Forelimb muscle (tissue), 1 donor: ENCODE measurements at regions not wholly inside any gene's neighbourhood (a gene's known extent, or its start where the extent isn't known, plus 50 kb on each side); places are given as distances from the start of the nearest gene placed in this dataset.

Experiments used
- DNase-seq: peaks from one replicate; pipeline ENCODE4 v3.0.0-alpha.2; 2013; ENCODE audit warnings: low read depth

- DNase-seq = no peak
These were observed 113.5 kb upstream of the WWC1 start for GRCh38 chr5:168177831-168178450.

GRCh38 chr5:168179192-168179593, 112.3 kb upstream of the WWC1 start:
- DNase-seq = no peak

GRCh38 chr5:168182269-168182668, 109.2 kb upstream of the WWC1 start:
- no peak for DNase-seq

GRCh38 chr5:168184103-168184502, 107.3 kb upstream of the WWC1 start:
- DNase-seq = no peak

- DNase-seq = no peak
These were observed 105.0 kb upstream of the WWC1 start for GRCh38 chr5:168186289-168187074.

GRCh38 chr5:168187614-168188013, 103.8 kb upstream of the WWC1 start:
- no peak for DNase-seq

- DNase-seq = no peak
These were observed 103.3 kb upstream of the WWC1 start for GRCh38 chr5:168188182-168188581.

- no peak for DNase-seq
These were observed 99.3 kb upstream of the WWC1 start for GRCh38 chr5:168192120-168192519.

GRCh38 chr5:168193493-168194250, 97.8 kb upstream of the WWC1 start:
- DNase-seq = no peak

- no peak for DNase-seq
These were observed 96.3 kb upstream of the WWC1 start for GRCh38 chr5:168195110-168195509.

GRCh38 chr5:168198359-168198758, 93.1 kb upstream of the WWC1 start:
- no peak for DNase-seq

- no peak for DNase-seq
These were observed 88.4 kb upstream of the WWC1 start for GRCh38 chr5:168202996-168203395.

GRCh38 chr5:168204165-168204564, 87.3 kb upstream of the WWC1 start:
- no peak for DNase-seq

GRCh38 chr5:168207450-168208029, 83.9 kb upstream of the WWC1 start:
- DNase-seq = no peak

GRCh38 chr5:168209244-168209995, 82.0 kb upstream of the WWC1 start:
- DNase-seq = no peak

GRCh38 chr5:168209997-168210396, 81.4 kb upstream of the WWC1 start:
- DNase-seq = no peak

GRCh38 chr5:168211245-168211644, 80.2 kb upstream of the WWC1 start:
- DNase-seq = no peak

GRCh38 chr5:168211936-168212335, 79.5 kb upstream of the WWC1 start:
- DNase-seq = no peak

GRCh38 chr5:168214071-168214470, 77.4 kb upstream of the WWC1 start:
- no peak for DNase-seq

- no peak for DNase-seq
These were observed 76.6 kb upstream of the WWC1 start for GRCh38 chr5:168214886-168215285.

GRCh38 chr5:168215646-168216045, 75.8 kb upstream of the WWC1 start:
- no peak for DNase-seq

GRCh38 chr5:168216989-168217388, 74.5 kb upstream of the WWC1 start:
- DNase-seq = no peak
